Progenitor cell of endocrine pancreas (in vitro differentiated cells): ENCODE measurements at regions not wholly inside any gene's neighbourhood (a gene's known extent, or its start where the extent isn't known, plus 50 kb on each side); places are given as distances from the start of the nearest gene placed in this dataset.

Experiments
- DNase-seq: peaks from one replicate; pipeline ENCODE4 v3.0.0; 2021; ENCODE audit warnings: low spot score; ENCODE audit not compliant: unreplicated experiment
- H3K27ac Mint-ChIP-seq: 2 replicates; pipeline ENCODE4 v1.8.0; 2021; ENCODE audit warnings: mild to moderate bottlenecking, moderate library complexity, mixed read lengths
- H3K27me3 Mint-ChIP-seq: 2 replicates; pipeline ENCODE4 v1.8.0; 2021; ENCODE audit warnings: mixed read lengths
- H3K36me3 Mint-ChIP-seq: 2 replicates; pipeline ENCODE4 v1.8.0; 2022; ENCODE audit warnings: mixed read lengths; ENCODE audit not compliant: insufficient read depth
- H3K4me1 Mint-ChIP-seq: 2 replicates; pipeline ENCODE4 v1.8.0; 2021; ENCODE audit warnings: low read depth, mixed read lengths
- H3K4me3 Mint-ChIP-seq: 2 replicates; pipeline ENCODE4 v1.8.0; 2021; ENCODE audit warnings: low read depth, mild to moderate bottlenecking, moderate library complexity, mixed read lengths
- H3K9me3 Mint-ChIP-seq: 2 replicates; pipeline ENCODE4 v1.8.0; 2021; ENCODE audit warnings: low read depth, mixed read lengths
- TF ChIP-seq, protein P1 (sequence below): fragments of 200-600 bp; sonication (generic); IDR thresholded peaks from one replicate; pipeline ENCODE4 v1.5.0; 2021; ENCODE audit warnings: antibody characterized with exemption, mild to moderate bottlenecking; ENCODE audit not compliant: unreplicated experiment

DNA sequence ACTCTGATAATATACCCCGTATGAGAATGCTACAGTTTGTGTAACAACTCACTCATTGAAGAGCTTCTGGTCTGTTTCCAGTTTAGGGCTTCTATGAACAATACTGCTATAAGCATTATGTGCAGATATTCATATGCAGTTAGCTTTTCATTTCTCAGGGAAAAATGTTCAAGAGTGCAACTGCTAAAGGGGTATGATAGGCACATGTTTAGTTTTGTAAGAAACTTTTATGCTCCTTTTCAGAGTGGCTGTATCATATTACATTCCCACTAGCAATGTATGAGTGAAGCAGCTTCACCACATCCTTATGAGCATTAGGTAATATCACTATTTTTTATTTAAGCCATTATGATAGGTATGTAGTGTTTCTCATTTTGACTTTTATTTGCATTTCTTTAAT, 182.6 kb upstream of the CXCL12 start:
- H3K27ac Mint-ChIP-seq: no peak overlapping the region
- H3K4me1 Mint-ChIP-seq: no peaks in the 10 kb centered on the region
- H3K9me3 Mint-ChIP-seq: no peaks in the 10 kb centered on the region
- H3K4me3 Mint-ChIP-seq: no peak overlapping the region
- no peaks in the 10 kb centered on the region for H3K36me3 Mint-ChIP-seq
- H3K27me3 Mint-ChIP-seq: no peaks in the 10 kb centered on the region
- DNase-seq: no peak
- TF ChIP-seq, protein P1, sequence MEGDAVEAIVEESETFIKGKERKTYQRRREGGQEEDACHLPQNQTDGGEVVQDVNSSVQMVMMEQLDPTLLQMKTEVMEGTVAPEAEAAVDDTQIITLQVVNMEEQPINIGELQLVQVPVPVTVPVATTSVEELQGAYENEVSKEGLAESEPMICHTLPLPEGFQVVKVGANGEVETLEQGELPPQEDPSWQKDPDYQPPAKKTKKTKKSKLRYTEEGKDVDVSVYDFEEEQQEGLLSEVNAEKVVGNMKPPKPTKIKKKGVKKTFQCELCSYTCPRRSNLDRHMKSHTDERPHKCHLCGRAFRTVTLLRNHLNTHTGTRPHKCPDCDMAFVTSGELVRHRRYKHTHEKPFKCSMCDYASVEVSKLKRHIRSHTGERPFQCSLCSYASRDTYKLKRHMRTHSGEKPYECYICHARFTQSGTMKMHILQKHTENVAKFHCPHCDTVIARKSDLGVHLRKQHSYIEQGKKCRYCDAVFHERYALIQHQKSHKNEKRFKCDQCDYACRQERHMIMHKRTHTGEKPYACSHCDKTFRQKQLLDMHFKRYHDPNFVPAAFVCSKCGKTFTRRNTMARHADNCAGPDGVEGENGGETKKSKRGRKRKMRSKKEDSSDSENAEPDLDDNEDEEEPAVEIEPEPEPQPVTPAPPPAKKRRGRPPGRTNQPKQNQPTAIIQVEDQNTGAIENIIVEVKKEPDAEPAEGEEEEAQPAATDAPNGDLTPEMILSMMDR: no peak

DNA sequence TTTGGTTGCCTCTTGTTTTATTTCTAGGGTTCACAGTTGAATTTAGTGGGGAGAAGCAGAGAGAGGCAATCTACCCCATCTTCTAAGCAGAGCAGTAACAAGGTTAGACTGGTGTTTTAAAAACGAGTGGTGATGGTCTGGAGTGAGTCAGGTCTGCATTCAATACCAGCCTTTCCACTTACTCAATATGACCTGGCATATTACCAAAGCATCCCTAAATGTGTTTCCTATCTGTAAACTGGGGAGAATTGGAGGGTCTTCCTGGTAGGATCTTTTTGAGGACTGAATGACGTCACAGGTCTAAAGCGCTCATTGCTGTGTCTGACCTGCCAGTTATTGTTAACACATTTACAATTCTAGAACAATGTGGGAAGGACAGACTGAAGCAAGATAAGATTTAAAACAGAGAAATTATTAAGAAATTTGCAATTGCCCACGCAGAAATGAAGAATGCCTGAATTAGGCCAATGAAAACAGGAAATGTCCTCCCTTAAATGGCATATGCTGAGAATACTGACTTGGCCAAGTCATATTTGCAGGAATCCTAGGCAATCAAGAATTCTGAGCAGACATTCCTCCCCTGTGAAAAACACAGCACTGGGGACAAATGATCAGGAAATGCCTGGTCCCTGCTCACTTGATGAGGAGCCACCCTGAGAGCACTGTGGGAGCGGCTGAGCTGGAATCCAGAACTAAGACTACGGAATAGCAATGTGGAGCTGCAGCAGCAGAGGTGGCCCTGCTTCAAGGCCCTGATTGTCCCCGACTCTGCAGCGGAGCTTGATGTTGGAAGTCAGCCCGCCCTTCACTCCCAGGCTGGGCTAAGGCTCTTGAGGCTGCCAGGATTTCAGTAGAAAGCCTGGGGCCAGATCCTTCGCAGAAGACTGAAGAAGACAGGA, 184.5 kb upstream of the CXCL12 start:
- Mint-ChIP-seq H3K27me3 (no peaks in the 10 kb centered on the region), H3K27ac (no peak overlapping the region), H3K9me3 (no peaks in the 10 kb centered on the region), H3K4me3 (no peak overlapping the region), H3K36me3 (no peaks in the 10 kb centered on the region), H3K4me1 (no peaks in the 10 kb centered on the region)
- no peak for DNase-seq
- TF ChIP-seq, protein P1: no peak

DNA sequence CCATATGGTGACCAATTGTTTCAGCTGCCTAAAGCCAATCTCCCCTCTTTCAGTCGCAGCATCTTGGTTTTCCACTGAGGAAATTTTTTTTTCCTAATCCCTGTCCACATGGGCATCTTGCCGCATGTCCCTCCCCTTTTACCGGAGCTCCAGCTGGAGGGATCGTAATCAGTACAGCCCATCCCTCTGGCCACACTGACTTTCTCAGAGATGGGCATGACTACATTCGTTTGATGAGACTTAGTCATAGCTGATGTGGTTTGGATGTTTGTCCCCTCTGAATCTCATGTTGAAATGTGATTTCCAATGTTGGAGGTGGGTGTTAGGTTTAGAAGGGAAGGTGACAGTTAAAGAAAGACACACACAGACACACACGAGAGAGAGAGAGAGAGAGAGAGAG, 186.8 kb upstream of the CXCL12 start:
- Mint-ChIP-seq H3K9me3 (no peaks in the 10 kb centered on the region), H3K4me1 (no peaks in the 10 kb centered on the region), H3K27me3 (no peaks in the 10 kb centered on the region), H3K36me3 (no peaks in the 10 kb centered on the region), H3K4me3 (no peak overlapping the region), H3K27ac (no peak overlapping the region)
- no peak for DNase-seq
- TF ChIP-seq, protein P1: no peak

DNA sequence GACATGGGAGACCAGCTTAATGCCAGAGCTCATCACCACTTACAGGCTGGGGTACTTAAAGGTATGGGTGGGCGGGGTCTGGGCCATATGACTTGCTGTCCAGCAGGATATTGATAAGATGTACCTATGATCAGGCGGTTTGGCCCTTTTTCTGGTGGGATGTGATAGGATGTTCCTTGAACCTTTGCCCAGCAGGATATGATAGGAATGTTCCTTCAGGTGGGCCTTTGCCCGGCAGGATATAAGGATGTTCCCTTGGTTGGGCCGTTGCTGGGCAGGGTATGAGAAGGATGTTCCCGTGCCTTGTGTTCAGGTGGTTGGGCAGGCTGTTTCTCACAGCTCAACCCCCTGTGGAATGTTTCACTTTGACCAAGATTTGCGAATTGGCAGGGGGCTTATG, 187.2 kb upstream of the CXCL12 start:
- Mint-ChIP-seq H3K9me3 (no peaks in the 10 kb centered on the region), H3K27me3 (no peaks in the 10 kb centered on the region)
- TF ChIP-seq, protein P1: no peak

DNA sequence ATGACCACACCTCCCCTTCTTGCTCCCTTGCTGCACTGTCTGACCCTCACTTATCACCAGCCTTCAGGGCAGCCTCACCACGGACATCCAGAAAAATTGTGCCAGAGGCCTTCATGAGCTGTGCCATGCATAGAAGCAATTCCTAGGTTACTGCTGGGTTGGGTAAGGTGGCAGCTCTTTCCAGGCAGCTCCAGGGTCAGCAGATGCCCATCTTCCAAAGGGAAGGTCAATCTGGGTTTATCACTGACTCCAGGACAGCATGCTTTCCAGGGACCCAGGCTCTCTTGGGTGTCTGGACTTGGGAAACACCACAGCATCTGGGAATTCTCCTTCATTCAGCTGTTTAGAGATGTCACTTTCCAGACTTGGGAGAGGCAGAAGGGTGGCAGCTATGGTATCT, 188.9 kb upstream of the CXCL12 start:
- no peaks in the 10 kb centered on the region for H3K36me3 Mint-ChIP-seq
- no peaks in the 10 kb centered on the region for H3K4me1 Mint-ChIP-seq
- no peak overlapping the region for H3K4me3 Mint-ChIP-seq

More for the DNA sequence above, 187.2 kb upstream of the CXCL12 start:
- Mint-ChIP-seq H3K36me3 (no peaks in the 10 kb centered on the region), H3K4me3 (no peak overlapping the region), H3K4me1 (no peaks in the 10 kb centered on the region), H3K27ac (no peak overlapping the region)
- no peak for DNase-seq

More for the DNA sequence above, 188.9 kb upstream of the CXCL12 start:
- no peak for DNase-seq
- no peak overlapping the region for H3K27ac Mint-ChIP-seq
- H3K9me3 Mint-ChIP-seq: no peaks in the 10 kb centered on the region
- TF ChIP-seq, protein P1: no peak
- no peaks in the 10 kb centered on the region for H3K27me3 Mint-ChIP-seq
